ENCODE measurements at regions not wholly inside any gene's neighbourhood (a gene's known extent, or its start where the extent isn't known, plus 50 kb on each side); places are given as distances from the start of the nearest gene placed in this dataset.
"Not testable (repeated sequence)": the region's sequence is repeated elsewhere in the genome, so short reads cannot be mapped to it uniquely, and the experiment has no call there.

DNA sequence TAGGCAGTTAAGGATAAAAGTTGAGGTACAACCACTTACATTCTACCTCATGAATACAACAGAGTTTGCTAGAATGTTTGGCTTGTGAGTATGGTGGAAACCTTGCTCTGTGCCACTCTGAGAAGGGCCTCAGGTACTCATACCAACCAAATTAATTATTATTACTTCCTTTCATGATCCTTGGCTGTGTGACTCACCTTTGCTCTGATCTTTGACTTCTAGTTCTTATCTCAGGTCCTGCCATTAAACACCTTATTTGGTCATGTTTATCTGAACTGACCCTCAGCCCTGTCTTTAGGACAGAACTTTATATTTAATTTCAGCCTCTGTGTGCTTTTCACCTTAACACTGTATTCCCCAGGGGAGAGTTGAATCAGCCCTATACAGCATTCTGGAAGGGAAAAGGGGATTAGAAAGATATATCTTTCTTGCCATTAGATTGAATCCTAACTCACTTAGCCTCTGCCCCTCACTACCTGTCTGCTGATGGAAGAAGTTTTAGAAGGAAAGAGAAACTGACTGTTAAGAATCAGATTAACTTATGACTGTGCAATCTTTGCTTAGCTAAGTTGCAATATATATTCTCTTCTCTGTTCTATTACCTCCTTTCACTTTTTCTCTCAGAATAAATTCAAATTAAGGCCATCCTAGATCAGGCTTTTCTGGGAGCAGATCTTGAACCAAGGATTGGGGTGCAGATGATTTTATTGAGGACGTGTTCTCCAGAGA lies 260.4 kb upstream of the DPYD start:
- no peak for DNase-seq

DNA sequence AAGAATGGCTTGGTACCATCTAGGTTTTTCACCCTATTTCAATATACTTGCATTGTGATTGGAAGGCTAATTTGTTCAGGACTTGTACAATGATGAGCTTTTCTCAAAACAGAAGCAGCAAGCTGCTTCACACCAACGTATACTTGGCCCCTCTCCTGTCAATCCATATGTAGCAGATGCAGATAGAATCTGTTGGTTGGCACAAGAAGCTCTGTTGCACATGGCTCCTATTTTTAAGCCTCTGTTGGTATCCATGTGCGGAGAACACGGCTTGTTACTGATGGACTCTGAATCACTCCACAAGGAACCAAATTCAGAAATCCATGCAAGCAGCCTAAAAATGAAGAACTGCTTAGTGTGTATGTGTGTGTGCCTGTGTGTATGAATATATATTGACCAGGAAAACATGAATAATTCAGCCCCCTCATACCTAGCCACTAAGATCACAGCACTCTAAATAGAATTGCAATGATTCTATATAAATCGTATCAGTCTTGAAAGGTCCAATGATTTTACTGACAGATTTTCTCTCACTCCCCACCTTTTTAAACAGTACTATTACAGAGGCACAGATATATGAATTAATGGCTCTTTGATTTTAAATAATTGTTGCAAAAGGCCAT lies 258.4 kb upstream of the DPYD start:
- no peak for DNase-seq

DNA sequence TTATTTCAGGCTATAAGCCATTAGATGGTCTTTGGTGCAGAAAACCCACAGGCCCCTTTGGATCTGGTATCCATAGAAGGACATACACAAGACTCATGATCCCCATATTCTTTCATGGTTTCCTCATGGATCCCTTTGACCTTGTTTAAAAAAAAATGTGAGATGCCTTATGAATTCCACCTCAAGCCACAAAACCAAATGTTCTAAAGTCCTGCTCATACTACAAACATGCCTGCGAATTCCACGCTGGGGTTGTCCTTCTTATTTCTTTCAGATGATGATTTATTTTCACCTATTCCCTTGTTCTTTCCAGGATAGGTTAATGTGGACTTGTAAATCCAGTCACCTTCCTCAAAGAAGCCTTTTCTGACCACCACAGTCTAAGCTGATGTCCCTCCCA lies 256.9 kb upstream of the DPYD start:
- no peak for DNase-seq

DNA sequence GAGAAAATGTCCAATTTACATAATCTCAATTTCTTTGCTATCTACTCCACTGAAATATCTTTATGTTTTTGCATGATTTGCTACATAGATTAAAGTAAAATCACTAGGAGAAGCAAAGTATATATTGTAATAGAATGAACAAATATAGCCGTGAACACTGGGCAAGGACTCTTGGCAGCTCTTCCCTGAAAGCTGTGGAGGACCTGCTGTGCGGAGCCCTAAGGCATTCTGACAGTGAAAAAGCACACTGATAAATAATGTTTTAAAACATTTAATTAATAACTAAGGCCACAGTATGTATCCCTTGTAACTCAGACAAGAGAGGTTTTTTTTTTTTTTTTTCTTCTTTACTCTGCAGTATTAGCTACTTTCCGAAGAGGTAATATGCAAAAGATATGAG lies 256.1 kb upstream of the DPYD start:
- DNase-seq: no peak

DNA sequence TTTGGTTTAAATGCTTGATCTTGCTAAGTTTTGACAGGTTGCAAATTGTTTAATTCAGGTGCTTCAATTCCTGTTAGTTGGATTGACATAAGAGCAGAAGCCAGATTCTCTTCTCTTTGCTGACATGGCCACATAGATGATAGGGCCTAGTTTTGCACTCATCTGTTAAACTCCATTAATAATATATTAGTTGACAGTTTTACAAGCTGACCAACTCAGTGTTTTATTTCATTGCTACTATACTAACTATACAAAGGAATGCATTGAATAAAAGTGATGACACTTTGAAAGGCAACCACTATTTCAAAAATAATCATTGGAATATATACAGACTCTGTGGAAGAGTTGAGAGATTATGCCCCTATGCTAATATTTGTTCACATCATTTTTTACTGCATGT lies 255.6 kb upstream of the DPYD start:
- no peak for DNase-seq

DNA sequence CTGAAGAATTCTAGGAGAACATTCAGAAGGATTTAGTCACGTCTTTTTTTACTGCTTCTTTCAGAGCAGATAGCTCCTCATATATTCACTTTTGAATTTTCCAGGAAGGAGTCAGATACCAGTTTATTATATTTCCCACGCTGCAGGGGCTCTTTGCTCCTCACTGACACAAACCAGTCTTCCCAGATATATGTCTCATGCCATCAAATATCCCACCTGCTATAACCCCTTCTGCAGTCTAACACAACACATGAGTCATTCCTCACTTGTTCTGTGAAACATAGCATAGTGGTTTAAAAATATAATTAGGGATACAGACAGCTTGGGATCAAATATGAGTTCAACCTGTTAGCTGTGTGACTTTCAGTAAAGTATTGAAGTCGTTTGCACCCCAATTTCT lies 251.7 kb upstream of the DPYD start:
- no peak for DNase-seq

DNA sequence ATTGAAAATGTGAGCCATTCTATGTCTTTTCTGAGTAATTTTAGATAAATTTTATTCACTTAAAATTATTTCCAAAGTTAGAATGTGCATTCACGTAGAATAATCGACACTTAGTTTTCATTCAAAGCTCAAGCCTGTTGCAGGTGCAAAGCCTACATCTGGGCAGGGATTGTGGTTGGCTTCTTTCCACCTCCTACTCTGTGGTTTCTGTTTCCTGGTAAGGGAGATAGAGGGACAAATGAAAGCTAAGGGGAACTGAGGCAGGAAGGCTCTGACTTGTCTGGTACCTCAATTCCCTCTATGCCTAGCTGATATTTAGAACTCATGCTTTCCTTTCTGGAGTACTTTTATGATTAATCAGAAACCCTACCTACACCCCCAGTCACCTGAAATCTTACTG lies 251.2 kb upstream of the DPYD start:
- DNase-seq: no peak

DNA sequence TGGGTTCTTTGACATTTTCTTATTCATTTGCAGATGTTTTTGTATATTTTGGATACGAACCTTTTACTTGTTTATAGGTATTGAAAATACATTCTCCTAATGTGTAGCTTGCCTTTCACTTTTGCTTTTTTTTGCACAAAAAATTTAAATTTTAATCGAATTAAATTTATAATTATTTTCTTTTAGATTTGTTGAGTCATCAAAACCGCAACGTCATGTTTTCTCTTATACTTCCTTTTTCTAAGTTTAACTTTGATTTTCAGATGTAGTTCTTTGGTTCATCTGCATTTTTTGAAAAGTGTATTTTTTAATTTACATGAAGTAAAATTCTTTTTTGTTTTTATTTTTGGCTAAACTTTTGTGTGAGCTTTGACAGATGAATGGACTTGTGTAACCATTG lies 243.7 kb upstream of the DPYD start:
- no peak for DNase-seq

DNA sequence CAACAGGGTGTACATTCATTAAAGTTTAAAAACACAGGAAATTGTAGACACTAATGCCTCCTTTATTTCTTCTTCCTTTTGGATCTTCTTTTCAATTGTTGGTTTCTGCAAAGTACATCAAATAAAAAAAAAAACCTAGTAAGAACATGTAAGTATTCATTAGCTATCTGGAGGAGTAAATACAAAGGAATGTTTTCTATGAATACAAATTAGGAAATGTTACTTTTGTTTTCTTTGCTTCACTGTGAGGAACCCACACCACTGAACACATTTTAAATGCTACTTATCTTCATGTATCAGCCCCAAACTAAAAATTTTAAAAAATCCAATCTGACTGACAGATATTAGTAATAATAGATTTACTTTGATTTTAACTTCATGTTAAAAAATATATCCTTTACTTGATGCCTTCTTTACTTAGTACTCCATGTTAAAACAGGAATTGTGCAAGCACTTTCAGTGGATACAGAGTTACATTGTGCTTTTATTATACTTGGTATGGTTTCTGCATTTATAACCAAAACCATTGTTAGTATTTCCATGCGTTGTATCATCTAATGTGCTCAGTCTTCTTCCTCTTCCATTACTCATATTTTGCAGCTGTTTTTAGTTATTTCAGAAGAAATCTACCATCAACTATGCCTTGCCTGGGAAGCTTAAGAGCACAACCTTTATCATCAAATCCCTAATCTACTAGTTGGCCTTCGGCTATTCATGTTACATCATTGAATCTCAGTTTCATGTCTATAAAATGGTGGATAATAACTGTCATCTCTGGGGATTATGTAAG lies 236.9 kb upstream of the DPYD start:
- DNase-seq: no peak

DNA sequence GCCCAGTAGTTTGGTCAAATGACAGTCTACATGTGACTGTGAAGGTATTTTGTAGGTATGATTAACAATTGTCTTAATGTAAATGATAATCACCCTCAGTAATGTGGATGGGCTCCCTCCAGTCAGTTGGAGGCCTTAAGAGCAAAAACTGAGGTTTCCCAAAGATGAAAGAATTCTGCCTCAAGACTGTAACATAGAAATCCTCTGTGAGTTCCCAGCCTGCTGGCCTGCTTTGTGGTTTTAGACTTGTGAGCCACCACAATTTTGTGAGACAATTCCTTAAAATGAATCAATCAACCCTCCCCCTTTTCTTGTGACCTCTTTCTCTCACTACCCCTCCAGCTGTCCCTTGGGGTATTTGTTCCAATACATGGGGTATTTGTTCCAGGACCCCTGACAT lies 226.4 kb upstream of the DPYD start:
- no peak for DNase-seq

DNA sequence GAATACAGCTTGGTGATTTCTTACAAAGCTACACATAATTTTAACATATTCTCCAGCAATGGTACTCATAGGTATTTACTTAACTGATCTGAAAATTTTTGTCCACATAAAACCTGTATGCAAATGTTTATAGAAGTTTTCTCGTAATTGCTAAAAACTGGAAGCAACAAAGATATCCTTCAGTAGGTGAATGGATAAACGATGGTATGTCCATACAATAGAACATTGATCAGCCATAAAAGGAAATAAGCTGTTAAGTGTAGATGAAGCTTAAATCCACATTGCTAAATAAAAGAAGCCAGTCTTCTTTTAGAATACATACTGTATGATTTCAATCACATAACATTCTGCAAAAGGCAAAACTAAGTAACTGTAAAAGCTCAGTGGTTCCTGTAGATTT lies 224.8 kb upstream of the DPYD start:
- no peak for DNase-seq

DNA sequence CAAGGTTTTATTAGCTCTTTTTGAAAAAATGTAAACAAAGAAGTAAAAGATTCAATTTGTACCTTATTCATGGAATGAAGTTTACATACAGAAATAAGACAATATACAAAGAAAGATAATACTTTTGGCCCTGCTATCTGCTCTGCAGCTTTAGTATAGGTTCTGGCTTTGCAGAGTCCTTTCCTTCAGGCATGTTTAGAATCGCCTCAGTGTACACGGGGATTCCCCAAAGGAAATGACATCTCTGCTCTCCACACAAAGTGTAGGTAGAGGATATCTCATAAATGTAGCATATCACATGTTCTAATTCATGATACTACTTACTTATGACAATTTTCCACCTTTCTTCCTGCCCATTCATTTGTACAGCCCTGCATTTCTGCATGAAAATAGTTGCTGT lies 222.6 kb upstream of the DPYD start:
- DNase-seq: no peak

DNA sequence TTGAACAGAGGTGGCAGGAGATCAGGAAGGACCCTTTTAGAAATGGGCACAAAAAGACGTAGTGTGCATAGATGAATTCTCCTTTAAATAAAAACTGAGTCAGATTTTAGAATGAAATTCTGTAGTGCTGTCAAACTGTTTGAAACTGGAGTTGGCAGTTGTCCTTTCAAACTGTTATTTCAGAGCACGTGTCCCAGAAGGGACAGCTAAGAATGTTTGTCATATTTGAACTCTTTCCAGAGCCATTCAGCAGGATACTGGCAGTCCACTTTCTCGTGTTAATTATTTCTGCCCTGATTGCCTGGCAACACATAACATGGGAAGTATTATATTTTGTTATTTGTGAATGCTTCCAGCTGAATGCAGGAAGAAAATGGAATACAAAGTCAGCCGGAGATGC lies 212.3 kb upstream of the DPYD start:
- DNase-seq: no peak

DNA sequence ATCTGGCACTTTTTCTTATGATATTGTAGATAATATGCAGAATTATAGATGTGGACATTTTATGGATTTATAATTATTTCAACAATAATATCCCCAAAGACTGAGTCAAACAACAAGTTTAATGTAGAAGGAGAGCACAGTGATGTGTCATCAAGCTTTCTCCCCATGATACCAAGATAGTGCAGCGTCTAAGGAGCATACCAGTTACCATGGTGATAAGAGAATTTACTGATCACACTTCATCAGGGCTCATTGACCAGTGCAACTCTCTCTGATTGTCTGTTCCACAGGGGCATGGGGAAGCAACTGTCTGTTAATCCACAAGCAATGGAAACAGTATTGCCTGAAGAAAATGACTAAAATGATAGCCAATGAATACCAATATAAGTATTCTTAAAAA lies 209.6 kb upstream of the DPYD start:
- DNase-seq: no peak

DNA sequence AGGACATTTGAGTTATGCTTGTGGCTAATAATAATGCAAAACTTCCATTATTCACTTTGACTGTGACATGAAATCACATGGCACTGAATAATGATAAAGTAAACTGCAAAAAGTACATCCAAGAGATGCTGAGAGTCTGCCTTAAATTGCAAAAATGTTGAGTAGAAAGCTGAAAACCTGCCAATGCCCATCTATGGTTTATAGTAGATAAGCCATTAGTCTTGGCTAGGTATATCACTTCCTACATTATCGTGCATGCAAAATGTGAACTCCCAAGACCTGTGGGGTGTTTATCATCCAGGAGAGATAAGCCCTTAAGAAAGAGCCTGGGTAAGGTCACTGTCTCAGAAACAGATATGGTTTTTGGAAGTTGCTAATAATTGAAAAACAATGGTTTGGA lies 208.7 kb upstream of the DPYD start:
- no peak for DNase-seq

DNA sequence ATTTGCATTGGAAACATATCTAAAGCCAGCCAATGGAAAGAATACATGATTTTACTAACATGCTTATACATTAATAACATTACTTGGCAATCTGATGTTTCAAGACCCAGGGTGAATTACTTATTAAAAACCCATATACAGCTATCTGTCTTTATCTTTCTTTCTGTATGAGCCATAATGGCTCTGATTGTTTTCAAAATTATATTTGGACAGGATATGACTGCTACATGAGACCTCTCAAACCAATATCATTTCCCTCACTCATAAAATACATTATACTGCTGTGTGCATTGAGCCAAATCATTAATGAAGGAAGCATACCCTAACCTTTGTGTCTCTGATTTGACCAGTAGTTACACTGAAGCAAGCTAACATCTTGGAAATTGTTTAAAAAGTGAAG lies 205.9 kb upstream of the DPYD start:
- no peak for DNase-seq

DNA sequence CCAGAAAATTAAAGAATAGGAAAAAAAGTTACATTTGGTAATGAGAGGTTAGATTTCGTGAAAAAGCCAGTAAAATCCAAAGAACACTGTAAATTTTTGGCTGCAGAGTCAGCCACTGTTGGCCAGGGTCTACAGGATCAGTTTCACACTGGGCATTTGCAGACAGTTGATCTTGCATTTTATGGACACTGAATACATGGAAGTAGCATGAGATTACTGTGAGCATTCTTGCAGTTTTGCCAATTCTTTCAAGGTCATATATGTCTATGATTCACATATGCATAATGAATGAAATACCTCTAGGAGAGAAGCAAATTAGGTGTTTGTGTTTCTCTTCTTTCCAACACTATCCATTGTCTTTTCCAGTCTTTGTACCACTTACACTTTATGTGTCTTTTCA lies 200.8 kb upstream of the DPYD start:
- no peak for DNase-seq

DNA sequence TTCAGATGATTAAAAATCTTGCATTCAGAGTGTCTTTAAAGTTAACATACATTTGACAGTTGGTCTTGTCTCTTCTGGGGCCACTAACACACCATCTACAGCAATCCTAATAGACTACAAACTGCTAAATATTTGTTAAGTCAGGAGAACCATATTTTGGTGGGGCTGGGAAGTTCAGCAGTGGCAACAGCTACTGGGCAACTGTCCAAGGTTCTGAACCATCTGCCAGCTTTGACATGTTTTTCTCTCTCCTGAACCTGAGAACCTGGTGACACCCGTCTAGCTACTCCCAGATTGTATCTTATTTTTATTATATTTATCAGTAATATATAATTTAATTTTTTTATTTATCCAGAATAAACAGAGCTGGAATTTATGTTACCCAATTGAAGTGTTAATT lies 199.0 kb upstream of the DPYD start:
- peak; percentile 75 for DNase-seq

DNA sequence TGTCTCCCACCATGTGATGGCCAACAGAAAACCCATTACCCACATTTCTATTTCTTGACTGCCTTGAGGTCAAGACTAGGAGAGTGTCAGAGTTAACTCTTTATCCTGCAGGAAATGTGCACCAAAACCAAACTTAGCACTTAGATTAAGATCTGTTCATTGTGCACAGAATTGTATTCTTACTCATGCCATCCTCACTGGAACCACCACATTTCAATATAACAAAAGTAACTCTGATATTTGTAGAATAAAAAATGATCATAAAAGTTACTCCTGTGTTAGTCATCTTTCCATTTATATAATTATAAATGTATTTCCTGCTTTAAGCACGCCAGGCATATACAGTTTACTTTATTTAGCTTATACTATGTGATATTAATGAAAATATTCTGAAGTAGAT lies 193.0 kb upstream of the DPYD start:
- DNase-seq: no peak

DNA sequence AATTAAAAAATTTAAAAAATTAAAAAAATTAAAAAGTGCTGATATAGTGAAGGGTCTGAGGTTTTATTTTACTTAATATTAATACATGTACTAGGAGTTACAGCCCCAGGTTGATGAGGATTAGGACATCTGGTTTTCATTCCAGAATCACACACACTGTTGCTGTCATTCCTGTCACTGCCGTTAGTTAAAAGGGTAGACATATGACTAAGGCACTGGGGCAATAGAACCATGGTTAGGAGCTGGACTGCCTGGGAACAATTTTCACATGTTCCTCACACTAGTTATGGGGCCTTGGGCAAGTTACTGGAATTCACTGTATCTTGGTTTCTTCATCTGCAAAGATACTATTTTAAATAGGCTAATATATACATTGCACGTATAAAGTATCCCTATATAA lies 191.8 kb upstream of the DPYD start:
- DNase-seq: no peak

DNA sequence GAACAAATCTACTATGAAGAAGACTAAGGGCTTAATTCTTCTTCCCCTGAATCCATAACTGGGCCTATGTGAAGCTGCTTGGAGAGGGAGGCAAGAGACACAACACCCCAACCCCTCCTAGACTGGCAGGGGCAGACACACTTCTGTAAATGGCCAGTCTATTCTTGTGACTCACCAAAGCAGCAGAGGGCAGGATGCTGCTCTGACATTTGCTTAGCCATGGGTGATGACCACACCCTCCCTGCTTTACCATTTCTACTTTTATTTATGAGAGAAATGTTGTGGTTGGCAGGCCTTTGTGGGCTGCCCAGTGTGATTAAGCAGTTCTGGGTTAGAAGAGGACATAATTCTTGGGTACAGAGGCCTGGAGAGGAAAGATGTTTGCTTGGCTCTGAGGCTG lies 189.8 kb upstream of the DPYD start:
- no peak for DNase-seq

DNA sequence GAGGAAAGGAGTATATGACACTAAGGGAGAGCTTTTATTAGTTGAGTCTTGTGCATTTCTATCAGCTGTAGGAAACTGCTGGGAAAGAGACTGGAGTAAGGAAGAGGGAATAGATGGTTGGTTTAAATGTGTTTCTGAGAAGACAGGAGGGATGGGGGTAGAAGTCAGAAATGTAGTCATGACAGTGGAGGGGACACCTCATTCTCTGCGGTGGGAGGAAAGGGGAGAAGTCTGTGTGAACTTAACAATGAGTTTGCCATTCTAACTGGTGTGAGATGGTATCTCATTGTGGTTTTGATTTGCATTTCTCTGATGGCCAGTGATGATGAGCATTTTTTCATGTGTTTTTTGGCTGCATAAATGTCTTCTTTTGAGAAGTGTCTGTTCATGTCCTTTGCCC lies 187.5 kb upstream of the DPYD start:
- not testable (repeated sequence) for DNase-seq

DNA sequence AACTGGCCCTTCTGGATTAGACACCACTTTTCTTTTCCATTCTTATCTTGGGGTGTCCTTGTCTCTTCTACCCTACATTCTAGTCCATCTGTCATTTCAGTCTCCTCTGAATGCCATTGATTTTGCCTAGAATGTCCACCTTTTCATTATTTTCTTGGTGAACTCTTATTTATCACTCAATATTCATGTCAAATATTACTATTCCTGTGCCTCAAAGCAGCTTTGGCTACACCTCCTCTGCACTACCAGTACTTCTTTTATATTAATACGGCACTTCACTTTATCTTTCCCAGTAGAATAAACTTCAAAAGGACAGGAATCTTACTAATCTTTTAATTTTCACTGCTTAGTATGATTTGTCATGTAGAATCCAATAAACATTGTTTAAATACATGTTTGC lies 186.4 kb upstream of the DPYD start:
- DNase-seq: no peak

DNA sequence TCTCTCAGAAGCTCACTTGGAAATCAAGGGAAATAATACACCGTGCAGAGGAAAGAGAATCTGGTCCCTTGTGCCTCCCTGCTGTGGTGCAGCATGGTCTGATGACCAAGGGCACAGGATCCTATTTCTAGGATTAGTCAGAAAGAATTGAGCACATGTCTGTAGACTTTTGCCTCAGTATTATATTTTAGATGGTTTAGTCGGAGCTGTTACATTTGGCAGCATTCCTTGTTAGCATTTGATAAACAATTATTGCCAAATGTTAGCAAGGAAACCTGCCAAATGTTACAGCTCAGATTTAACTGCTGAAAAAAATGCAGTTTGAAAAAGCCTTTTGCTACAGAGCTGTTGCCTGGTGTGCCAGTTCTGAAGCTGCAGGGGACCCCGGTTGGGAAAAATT lies 183.5 kb upstream of the DPYD start:
- DNase-seq: no peak

Measured in NCI-H2029 treated with DMSO at 0.1 percent for 48 hours (cell line).